Iris pigment epithelial cell (primary cell): ENCODE measurements at regions not wholly inside any gene's neighbourhood (a gene's known extent, or its start where the extent isn't known, plus 50 kb on each side); places are given as distances from the start of the nearest gene placed in this dataset.
"Not testable (repeated sequence)": the region's sequence is repeated elsewhere in the genome, so short reads cannot be mapped to it uniquely, and the experiment has no call there.

Experiments
- DNase-seq: peaks from one replicate; pipeline ENCODE4 v3.0.0-alpha.2; 2011; ENCODE audit warnings: low read depth

DNA sequence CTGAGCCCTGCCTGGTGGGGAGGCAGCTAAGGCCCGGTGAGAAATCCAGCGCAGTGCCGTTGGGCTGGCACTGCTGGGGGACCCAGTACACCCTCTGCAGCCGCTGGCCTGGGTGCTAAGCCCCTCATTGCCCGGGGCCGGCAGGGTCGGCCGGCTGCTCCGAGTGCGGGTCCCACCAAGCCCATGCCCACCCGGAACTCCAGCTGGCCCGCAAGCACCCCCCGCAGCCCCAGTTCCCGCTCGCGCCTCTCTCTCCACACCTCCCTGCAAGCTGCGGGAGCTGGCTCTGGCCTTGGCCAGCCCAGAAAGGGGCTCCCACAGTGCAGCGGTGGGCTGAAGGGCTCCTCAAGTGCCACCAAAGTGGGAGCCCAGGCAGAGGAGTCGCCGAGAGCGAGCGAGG lies 225.1 kb upstream of the ANKH start:
- not testable (repeated sequence) for DNase-seq

GRCh38 chr5:15092801-15093200 lies 221.2 kb upstream of the ANKH start:
- DNase-seq = no peak

DNA sequence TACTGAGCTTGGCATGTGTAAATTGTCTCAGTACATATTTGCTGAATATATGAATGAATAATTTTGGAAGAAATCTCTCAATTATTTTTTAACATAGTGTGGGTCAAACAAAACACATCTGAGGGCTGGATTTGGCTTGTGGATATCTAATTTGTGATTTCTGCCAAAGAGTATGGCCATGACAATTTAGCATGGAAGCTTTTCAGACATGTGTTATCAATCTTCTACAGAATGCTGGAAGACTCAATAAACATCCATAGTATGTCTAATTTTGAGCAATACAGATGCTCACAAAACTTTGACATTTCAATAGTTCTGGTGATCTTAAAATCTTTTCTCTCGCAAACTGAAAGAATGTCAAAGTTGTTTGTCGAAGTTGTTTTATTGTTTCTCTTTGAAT lies 214.1 kb upstream of the ANKH start:
- DNase-seq = no peak

- no peak for DNase-seq
These were observed 210.5 kb upstream of the ANKH start for GRCh38 chr5:15082096-15082495.

- DNase-seq = no peak
These were observed 208.6 kb upstream of the ANKH start for GRCh38 chr5:15080219-15080618.

DNA sequence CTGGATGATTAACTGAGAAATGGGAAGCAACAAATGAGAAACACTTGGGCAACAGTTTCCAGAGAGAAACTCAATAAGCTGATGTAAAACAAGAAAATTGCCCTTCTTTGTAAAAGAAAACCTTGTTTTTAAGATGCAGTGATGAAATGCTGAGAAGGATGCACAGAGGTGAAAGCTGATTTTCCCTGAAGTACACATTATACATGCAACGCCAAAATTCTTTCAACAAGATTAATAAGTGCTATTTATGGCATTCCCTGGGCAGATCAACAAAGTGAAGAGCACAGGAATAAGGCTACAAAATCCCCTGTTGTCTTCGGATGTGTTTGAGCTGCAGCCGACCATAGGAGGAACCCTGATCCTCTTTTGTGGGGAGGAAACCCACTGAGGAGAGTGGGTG lies 208.0 kb upstream of the ANKH start:
- no peak for DNase-seq

DNA sequence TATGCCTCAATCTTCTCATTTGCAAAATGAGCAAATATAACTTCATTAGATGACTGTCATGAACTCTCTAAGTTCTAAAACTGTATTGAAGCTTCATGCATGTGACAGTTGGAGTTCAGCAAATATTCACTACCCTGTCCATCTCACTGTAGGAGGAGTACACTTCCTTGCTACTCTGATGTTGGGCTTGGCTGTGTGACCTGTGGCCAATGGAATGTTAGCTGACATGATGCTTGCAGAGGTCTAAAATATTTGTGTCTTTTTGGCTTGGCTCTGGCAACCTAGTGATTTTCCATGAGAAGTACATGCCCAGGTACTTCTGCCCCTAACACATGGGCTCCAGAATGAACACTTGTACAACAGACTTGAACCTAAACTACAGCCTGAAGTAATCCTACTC lies 203.1 kb upstream of the ANKH start:
- DNase-seq = no peak

DNA sequence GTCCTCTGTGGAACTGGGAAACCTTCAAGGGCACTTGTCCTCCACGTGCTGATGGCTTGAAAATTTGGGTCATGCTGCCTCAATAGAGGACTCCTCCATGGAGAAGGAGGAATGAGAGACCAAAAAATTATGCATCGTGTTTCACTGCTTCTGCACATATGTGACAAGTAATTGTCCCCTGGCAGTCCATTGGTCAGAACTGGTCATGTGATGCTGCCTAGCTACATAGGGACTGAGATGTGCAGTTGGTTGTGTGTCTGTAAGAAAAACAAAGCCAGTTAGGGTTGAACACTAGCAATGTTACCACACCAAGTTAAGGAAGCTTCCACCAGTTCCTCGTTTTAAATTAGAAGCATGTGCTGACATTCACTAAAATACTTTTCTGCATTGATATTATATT lies 201.9 kb upstream of the ANKH start:
- DNase-seq = no peak

- DNase-seq = no peak
These were observed 199.3 kb upstream of the ANKH start for GRCh38 chr5:15070907-15071306.

DNA sequence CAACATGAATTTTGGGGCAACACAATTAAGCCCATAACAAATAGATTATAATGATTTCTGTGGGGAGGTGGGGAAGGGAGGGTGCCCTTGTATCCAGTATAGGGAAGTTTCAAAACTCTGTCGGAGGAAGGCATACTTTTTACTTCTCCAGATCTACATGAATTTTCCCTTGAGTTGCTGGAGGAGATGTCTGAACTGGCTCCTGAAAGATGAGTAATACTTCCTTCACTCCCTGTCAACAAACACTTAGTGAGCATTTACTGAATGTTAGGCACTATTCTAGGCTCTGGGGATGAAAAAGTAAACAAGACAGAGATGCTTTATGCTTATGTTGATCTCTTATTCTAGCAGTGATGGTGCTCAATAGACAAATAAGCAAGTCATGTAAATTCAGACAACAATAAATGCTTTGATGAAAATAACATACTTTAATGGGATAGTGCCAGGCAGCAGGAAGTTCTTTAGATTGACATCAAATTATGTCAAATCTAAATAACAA lies 197.9 kb upstream of the ANKH start:
- no peak for DNase-seq

GRCh38 chr5:15065091-15065490 lies 193.5 kb upstream of the ANKH start:
- DNase-seq = no peak

GRCh38 chr5:15064396-15064795 lies 192.8 kb upstream of the ANKH start:
- no peak for DNase-seq

- DNase-seq = no peak
These were observed 185.5 kb upstream of the ANKH start for GRCh38 chr5:15056988-15057592.

- no peak for DNase-seq
These were observed 172.9 kb upstream of the ANKH start for GRCh38 chr5:15044521-15044920.

GRCh38 chr5:15037247-15037908 lies 165.8 kb upstream of the ANKH start:
- DNase-seq = no peak

DNA sequence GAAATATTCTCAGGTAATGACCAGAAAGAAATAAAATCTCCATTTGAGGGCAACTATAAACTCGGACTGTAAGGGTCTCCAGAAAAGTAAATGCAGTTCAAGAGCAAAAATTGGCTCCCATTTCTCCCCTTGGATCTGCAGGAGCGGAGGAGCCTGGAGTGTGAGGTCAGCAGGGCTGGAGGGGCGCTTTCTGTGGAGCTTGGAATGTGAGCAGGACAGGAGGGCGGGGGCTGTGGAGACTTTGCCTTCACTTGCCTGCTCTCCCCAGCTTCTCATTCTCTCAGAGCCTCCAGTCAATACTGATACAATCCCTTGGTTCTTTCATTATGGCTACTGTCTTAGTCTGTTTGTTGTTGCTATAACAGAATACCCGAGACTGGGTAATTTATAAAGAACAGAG lies 162.8 kb upstream of the ANKH start:
- DNase-seq = no peak

DNA sequence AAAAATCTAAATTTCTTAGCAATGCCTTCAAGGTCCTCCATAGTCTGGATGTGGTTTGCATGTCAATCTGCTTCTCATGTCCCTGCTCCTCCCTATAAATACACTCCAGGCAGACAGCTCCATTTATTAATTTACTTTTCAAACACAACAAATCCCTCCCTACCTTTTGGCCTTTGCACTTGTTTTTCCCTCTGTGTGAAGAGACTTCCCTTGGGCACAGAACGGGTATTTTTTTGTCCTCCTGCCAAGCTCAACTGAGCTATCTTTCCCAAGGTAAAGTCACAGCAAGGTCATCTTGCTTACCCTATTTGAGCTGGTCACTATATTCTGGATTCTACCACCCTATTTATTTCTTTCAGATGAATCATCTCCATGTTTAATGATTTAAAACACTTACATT lies 159.6 kb upstream of the ANKH start:
- DNase-seq = no peak

DNA sequence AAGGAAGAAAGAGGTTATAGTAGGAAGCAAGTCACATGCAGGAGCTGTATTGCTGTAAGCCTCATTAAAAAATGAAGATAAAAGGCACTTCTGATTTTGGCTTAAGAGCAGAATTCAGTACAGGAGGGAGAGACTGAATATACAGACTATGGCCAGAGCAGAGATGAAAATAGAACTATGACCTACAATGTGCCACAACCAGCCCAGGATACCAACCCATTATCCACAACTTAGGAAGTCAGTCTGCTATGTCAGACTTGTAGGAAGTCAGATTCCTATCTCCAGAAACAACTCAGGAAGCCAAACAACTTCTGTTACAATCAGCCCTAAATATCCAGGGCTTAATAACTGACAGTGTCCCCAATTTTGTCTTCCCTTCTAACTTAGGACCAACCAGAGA lies 156.2 kb upstream of the ANKH start:
- no peak for DNase-seq

- DNase-seq = no peak
These were observed 155.4 kb upstream of the ANKH start for GRCh38 chr5:15026944-15027343.

DNA sequence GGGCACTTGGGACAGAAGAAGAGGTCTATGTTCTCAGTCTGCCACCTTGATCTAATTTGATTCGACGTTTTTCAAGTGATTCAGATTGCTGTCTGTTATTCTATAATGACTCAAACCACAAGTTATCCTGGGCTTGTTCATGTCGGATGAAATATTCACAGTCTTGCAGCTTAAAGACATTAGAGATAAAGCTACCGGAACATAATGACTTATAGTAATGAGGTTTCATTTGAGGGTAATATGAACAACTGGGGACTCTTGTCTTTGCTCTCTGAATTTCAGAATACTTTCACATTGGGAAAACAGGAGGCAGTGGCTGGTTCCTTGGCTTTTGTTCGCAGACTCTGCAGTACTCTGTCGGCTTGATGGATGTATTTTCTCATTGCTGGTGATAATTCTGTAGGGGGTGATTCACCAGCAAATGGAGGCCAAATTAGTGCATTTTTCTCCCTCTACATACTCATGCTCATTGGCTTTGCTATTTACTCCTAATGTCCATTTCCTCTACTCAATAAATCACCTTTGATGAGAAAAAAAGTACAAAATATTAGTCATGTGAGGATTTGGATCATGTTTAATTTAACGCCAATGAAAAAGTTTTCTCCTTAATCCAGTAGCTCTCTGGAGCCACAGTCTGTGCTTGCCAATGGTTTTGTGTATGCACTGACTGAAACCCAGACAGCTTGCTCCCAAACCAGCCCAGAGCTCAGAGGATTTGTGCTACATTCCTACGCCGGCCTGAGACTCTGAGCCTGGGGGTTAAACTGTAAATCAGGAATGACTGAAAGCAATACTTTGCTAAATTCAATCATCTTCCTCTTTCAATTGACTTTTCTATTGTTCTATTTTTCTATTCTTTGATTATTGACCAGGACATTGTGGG lies 154.7 kb upstream of the ANKH start:
- peak; percentile 29 for DNase-seq

DNA sequence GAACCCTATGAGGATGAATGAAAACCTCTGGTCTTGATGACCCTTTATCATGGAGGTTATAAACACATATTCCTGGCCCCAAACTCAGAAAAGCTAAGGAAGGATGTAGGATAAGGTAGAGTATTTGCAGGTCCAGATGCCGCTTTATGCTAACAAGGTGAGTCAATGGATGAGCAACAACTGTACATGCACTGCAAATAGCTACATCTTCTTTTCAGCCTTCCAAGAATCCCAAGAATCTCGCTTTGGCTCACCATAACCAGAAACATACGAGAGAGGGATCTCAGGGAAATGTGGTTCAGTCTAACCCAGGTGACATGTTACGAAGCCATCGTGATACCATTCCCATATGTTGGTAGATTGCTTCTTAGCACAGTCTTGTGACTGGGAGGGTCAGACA lies 152.3 kb upstream of the ANKH start:
- DNase-seq = no peak

DNA sequence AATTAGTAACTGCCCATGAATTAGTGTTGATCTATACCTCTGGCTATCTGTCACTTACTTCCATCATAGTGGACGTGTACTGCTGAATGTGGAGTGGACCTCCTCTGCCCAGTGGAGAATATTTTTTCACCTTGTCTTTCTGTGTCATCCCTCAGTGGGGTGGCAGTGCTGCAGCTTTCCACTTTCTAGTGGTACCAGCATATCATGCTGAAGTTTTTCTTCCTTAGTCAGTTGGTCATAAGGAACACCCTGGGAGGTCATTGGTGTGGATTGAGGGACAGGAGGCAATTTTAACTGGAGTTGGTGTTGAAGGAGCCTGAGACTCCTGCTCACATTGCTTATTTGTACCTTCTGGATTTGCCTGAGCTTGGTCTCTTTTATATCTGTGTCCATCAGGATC lies 151.7 kb upstream of the ANKH start:
- DNase-seq = no peak
